HL-60 (cell line): ENCODE measurements at regions not wholly inside any gene's neighbourhood (a gene's known extent, or its start where the extent isn't known, plus 50 kb on each side); places are given as distances from the start of the nearest gene placed in this dataset.

ENCODE experiments used
- DNase-seq, 2 experiments: peaks; one replicate each; pipeline ENCODE4 v3.0.0-alpha.2; 2010 to 2020; ENCODE audit warnings: low read depth in 1 of 2, low spot score in 1 of 2
- H3K27ac ChIP-seq: fragments of 250-450 bp; sonication (Bioruptor Pico); replicated peaks from 2 replicates; pipeline ENCODE4 v1.5.1; 2020; ENCODE audit warnings: mild to moderate bottlenecking, moderate library complexity
- H3K27me3 ChIP-seq: fragments of 250-450 bp; sonication (Bioruptor Pico); 2 replicates; pipeline ENCODE4 v1.5.1; 2021; ENCODE audit warnings: mild to moderate bottlenecking, moderate library complexity; ENCODE audit not compliant: insufficient read depth, poor library complexity, severe bottlenecking
- H3K4me3 ChIP-seq: replicated peaks from 2 replicates; pipeline ENCODE4 v1.5.1; 2011; ENCODE audit warnings: mild to moderate bottlenecking, control low read depth, low read length; ENCODE audit not compliant: insufficient read depth
- CTCF ChIP-seq: IDR thresholded peaks from one replicate; pipeline ENCODE4 v1.5.1; 2011; ENCODE audit warnings: low read length, control low read depth, inconsistent platforms; ENCODE audit not compliant: insufficient read depth
- GABPA ChIP-seq: IDR thresholded peaks from 2 replicates; pipeline ENCODE4 v1.6.1; 2012; ENCODE audit warnings: low read depth
- POLR2AphosphoS5 ChIP-seq: IDR thresholded peaks from 2 replicates; pipeline ENCODE4 v1.6.1; 2012; ENCODE audit warnings: low read depth
- SPI1 ChIP-seq: IDR thresholded peaks from 2 replicates; pipeline ENCODE4 v1.6.1; 2012; ENCODE audit warnings: low read depth, mild to moderate bottlenecking, borderline replicate concordance
- TF ChIP-seq, protein P1 (sequence below): IDR thresholded peaks from 2 replicates; pipeline ENCODE4 v1.6.1; 2012; ENCODE audit warnings: low read depth; ENCODE audit not compliant: insufficient replicate concordance

DNA sequence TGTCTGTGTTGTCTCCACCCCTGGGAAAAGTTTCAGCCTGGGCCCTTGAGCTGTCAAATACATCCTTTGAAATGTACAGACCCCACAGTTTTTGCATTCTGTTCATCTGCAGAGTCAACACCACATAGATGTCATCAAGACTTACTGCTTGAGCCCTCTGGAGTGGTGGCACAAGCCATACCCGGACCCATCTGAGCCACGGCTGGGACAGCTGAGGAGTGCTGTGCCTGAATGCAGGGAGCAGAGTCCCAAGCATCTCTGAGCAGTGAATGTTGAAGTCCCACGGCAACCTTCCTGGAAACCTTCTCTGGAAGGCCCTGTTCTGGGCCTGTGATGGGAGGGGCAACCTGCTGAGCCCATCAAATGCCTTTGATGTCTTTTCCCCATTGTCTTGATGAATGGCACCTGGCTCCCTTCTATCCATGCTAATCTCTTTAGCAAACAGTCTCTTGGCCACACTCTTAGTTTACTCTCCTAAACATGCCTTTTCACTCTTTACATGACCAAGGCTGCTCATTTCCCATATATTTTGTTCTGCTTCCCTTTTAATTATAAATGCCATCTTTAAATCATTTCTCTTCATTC, 92.5 kb downstream of the ATPSCKMT start:
- Histone ChIP-seq H3K27ac (no peak overlapping the region), H3K27me3 (no peaks in the 10 kb centered on the region), H3K4me3 (no peak overlapping the region)
- DNase-seq: no peak
- no peak for TF ChIP-seq SPI1
- no peak for TF ChIP-seq GABPA
- no peak for TF ChIP-seq POLR2AphosphoS5
- TF ChIP-seq, protein P1, sequence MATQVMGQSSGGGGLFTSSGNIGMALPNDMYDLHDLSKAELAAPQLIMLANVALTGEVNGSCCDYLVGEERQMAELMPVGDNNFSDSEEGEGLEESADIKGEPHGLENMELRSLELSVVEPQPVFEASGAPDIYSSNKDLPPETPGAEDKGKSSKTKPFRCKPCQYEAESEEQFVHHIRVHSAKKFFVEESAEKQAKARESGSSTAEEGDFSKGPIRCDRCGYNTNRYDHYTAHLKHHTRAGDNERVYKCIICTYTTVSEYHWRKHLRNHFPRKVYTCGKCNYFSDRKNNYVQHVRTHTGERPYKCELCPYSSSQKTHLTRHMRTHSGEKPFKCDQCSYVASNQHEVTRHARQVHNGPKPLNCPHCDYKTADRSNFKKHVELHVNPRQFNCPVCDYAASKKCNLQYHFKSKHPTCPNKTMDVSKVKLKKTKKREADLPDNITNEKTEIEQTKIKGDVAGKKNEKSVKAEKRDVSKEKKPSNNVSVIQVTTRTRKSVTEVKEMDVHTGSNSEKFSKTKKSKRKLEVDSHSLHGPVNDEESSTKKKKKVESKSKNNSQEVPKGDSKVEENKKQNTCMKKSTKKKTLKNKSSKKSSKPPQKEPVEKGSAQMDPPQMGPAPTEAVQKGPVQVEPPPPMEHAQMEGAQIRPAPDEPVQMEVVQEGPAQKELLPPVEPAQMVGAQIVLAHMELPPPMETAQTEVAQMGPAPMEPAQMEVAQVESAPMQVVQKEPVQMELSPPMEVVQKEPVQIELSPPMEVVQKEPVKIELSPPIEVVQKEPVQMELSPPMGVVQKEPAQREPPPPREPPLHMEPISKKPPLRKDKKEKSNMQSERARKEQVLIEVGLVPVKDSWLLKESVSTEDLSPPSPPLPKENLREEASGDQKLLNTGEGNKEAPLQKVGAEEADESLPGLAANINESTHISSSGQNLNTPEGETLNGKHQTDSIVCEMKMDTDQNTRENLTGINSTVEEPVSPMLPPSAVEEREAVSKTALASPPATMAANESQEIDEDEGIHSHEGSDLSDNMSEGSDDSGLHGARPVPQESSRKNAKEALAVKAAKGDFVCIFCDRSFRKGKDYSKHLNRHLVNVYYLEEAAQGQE: no peak
- no peak for TF ChIP-seq CTCF

- Histone ChIP-seq H3K4me3 (no peak overlapping the region), H3K27ac (no peak overlapping the region), H3K27me3 (no peaks in the 10 kb centered on the region)
- no peak for DNase-seq
- TF ChIP-seq CTCF (no peak), GABPA (no peak), POLR2AphosphoS5 (no peak), SPI1 (no peak)
- TF ChIP-seq, protein P1: no peak
Measured at GRCh38 chr5:10155897-10156667, 93.6 kb downstream of the ATPSCKMT start.

- Histone ChIP-seq H3K27me3 (no peaks in the 10 kb centered on the region), H3K27ac (no peak overlapping the region), H3K4me3 (no peak overlapping the region)
- DNase-seq: no peak
- TF ChIP-seq, protein P1: no peak
- no peak for TF ChIP-seq SPI1
- TF ChIP-seq POLR2AphosphoS5: no peak
- no peak for TF ChIP-seq GABPA
Measured at GRCh38 chr5:10153808-10154537, 95.7 kb downstream of the ATPSCKMT start.
